ENCODE measurements at regions not wholly inside any gene's neighbourhood (a gene's known extent, or its start where the extent isn't known, plus 50 kb on each side); places are given as distances from the start of the nearest gene placed in this dataset.

- H3K27ac Mint-ChIP-seq, result no peak overlapping the region
- TF ChIP-seq CTCF (IDR thresholded peaks at IDR 0.05; ENCODE audit: unreplicated experiment), result no peak
- H3K9me3 Mint-ChIP-seq, result peaks cover 17% of the 10 kb centered on the region
- no peaks in the 10 kb centered on the region for H3K4me1 Mint-ChIP-seq
- no peaks in the 10 kb centered on the region for H3K27me3 Mint-ChIP-seq (ENCODE audit: low read depth)
- no peaks in the 10 kb centered on the region for H3K36me3 Mint-ChIP-seq
- no peak for DNase-seq (ENCODE audit: low spot score in 2 of 2, unreplicated experiment in 2 of 2)
- H3K4me3 Mint-ChIP-seq, result no peak overlapping the region
Measured at GRCh38 chr1:218024211-218024720, 260.8 kb upstream of the RRP15 start.

GRCh38 chr1:218025454-218025853 is 259.6 kb upstream of the RRP15 start:
- Mint-ChIP-seq H3K4me1 (no peaks in the 10 kb centered on the region), H3K27ac (no peak overlapping the region), H3K9me3 (peaks cover 8% of the 10 kb centered on the region), H3K4me3 (no peak overlapping the region), H3K36me3 (no peaks in the 10 kb centered on the region), H3K27me3 (ENCODE audit: low read depth) (peaks cover 1% of the 10 kb centered on the region)
- TF ChIP-seq CTCF (IDR thresholded peaks at IDR 0.05; ENCODE audit: unreplicated experiment), result no peak
- DNase-seq (ENCODE audit: low spot score in 2 of 2, unreplicated experiment in 2 of 2), result no peak

- Mint-ChIP-seq H3K9me3 (peaks cover 8% of the 10 kb centered on the region), H3K36me3 (no peaks in the 10 kb centered on the region), H3K27ac (no peak overlapping the region), H3K27me3 (ENCODE audit: low read depth) (peaks cover 11% of the 10 kb centered on the region), H3K4me1 (peaks cover 11% of the 10 kb centered on the region), H3K4me3 (no peak overlapping the region)
- DNase-seq (ENCODE audit: low spot score in 2 of 2, unreplicated experiment in 2 of 2), result no peak
- no peak for TF ChIP-seq CTCF (IDR thresholded peaks at IDR 0.05; ENCODE audit: unreplicated experiment)
Measured at GRCh38 chr1:218027152-218027551, 257.9 kb upstream of the RRP15 start.

GRCh38 chr1:218030846-218031245 is 254.2 kb upstream of the RRP15 start:
- Mint-ChIP-seq H3K9me3 (no peaks in the 10 kb centered on the region), H3K27ac (no peak overlapping the region), H3K27me3 (ENCODE audit: low read depth) (peaks cover 11% of the 10 kb centered on the region), H3K36me3 (no peaks in the 10 kb centered on the region), H3K4me1 (peaks cover 11% of the 10 kb centered on the region), H3K4me3 (no peak overlapping the region)
- no peak for TF ChIP-seq CTCF (IDR thresholded peaks at IDR 0.05; ENCODE audit: unreplicated experiment)
- DNase-seq (ENCODE audit: low spot score in 2 of 2, unreplicated experiment in 2 of 2), result no peak

- Mint-ChIP-seq H3K4me1 (peaks cover 11% of the 10 kb centered on the region), H3K36me3 (no peaks in the 10 kb centered on the region), H3K4me3 (no peak overlapping the region), H3K27me3 (ENCODE audit: low read depth) (peaks cover 11% of the 10 kb centered on the region), H3K27ac (no peak overlapping the region), H3K9me3 (no peaks in the 10 kb centered on the region)
- TF ChIP-seq CTCF (IDR thresholded peaks at IDR 0.05; ENCODE audit: unreplicated experiment), result no peak
- no peak for DNase-seq (ENCODE audit: low spot score in 2 of 2, unreplicated experiment in 2 of 2)
Measured at GRCh38 chr1:218031901-218032300, 253.2 kb upstream of the RRP15 start.

GRCh38 chr1:218034468-218034867 is 250.6 kb upstream of the RRP15 start:
- H3K27ac Mint-ChIP-seq, result no peak overlapping the region
- no peak for DNase-seq (ENCODE audit: low spot score in 2 of 2, unreplicated experiment in 2 of 2)
- H3K9me3 Mint-ChIP-seq, result peaks cover 12% of the 10 kb centered on the region
- H3K4me3 Mint-ChIP-seq, result no peak overlapping the region
- H3K36me3 Mint-ChIP-seq, result no peaks in the 10 kb centered on the region
- no peak for TF ChIP-seq CTCF (IDR thresholded peaks at IDR 0.05; ENCODE audit: unreplicated experiment)
- peaks cover 11% of the 10 kb centered on the region for H3K4me1 Mint-ChIP-seq
- peaks cover 15% of the 10 kb centered on the region for H3K27me3 Mint-ChIP-seq (ENCODE audit: low read depth)

Measured in mesothelial cell of epicardium (in vitro differentiated cells).